ENCODE measurements at regions not wholly inside any gene's neighbourhood (a gene's known extent, or its start where the extent isn't known, plus 50 kb on each side); places are given as distances from the start of the nearest gene placed in this dataset.

GRCh38 chr10:78572565-78572964 is 496.2 kb upstream of the ZMIZ1 start:
- H3K27ac ChIP-seq: no peak overlapping the region
- no peaks in the 10 kb centered on the region for H3K36me3 ChIP-seq
- no peaks in the 10 kb centered on the region for H3K9me3 ChIP-seq
- WGBS, 2 donors: 63 to 80% methylated on average over 1 of the region's 1 CpG
- DNase-seq: no peak
- ATAC-seq (ENCODE audit: low FRiP score in 2 of 2): peak in 1 of 2 donors; percentile 53
- H3K4me3 ChIP-seq: no peak overlapping the region
- H3K27me3 ChIP-seq: no peaks in the 10 kb centered on the region
- peaks cover 0 to 14% (median 0%) of the 10 kb centered on the region in 4 donors for H3K4me1 ChIP-seq
- peak in 1 of 2 donors; percentile 50 for TF ChIP-seq POLR2AphosphoS5 (IDR thresholded peaks at IDR 0.05)
- TF ChIP-seq, protein P1, sequence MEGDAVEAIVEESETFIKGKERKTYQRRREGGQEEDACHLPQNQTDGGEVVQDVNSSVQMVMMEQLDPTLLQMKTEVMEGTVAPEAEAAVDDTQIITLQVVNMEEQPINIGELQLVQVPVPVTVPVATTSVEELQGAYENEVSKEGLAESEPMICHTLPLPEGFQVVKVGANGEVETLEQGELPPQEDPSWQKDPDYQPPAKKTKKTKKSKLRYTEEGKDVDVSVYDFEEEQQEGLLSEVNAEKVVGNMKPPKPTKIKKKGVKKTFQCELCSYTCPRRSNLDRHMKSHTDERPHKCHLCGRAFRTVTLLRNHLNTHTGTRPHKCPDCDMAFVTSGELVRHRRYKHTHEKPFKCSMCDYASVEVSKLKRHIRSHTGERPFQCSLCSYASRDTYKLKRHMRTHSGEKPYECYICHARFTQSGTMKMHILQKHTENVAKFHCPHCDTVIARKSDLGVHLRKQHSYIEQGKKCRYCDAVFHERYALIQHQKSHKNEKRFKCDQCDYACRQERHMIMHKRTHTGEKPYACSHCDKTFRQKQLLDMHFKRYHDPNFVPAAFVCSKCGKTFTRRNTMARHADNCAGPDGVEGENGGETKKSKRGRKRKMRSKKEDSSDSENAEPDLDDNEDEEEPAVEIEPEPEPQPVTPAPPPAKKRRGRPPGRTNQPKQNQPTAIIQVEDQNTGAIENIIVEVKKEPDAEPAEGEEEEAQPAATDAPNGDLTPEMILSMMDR (IDR thresholded peaks at IDR 0.05): no peak
- TF ChIP-seq EP300 (IDR thresholded peaks at IDR 0.05): peak in 1 of 4 donors; percentile 51

DNA sequence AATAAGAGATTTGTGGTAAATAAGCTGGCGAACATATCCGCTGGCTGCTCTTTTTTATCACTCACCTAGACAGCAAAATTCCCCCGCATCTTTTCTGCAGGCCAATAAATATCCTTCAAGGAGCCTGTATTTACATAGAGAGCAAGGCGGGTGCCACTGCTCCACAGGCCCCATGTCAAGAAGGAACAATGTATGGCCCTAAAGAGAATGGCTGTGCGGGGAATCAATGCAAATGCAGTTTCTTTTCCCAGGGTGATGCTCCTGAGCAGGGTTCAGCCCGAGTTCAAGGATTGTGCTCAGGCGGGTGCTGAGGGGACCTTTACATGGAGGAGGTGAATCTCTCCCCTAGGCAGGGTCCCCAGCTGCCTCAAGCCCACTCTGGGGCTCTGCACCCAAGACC is 494.2 kb upstream of the ZMIZ1 start:
- H3K4me1 ChIP-seq: peaks cover 0 to 18% (median 0%) of the 10 kb centered on the region in 4 donors
- WGBS, 2 donors: 96 to 98% methylated on average over 7 of the region's 7 CpGs
- H3K27ac ChIP-seq: no peak overlapping the region
- no peaks in the 10 kb centered on the region for H3K9me3 ChIP-seq
- DNase-seq: no peak
- no peaks in the 10 kb centered on the region for H3K27me3 ChIP-seq
- TF ChIP-seq EP300 (IDR thresholded peaks at IDR 0.05) (no peak), POLR2AphosphoS5 (IDR thresholded peaks at IDR 0.05) (no peak), POLR2A (IDR thresholded peaks at IDR 0.05) (no peak)
- TF ChIP-seq, protein P1 (IDR thresholded peaks at IDR 0.05): no peak
- no peaks in the 10 kb centered on the region for H3K36me3 ChIP-seq
- ATAC-seq (ENCODE audit: low FRiP score in 2 of 2): no peak
- no peak overlapping the region for H3K4me3 ChIP-seq

DNA sequence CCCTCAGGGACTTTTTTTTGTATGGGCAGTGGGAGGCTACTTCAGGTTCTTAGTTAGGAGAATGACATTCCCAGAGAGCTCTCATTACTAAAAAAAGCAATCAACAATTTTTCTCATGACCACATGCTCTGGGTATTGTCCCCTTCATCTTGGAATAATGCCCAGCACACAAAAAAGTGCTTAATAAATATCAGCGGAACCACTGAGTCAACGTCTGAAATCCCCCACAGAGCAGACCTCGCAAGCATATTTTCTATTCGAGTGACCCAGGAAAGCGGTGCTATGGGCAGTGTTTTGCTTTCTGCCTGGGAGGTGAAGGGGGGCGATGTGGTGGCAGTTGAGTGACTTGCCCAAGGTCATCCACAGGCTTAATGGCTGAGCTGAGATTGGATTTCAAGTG is 493.4 kb upstream of the ZMIZ1 start:
- Histone ChIP-seq H3K27ac (no peak overlapping the region), H3K4me1 (peaks cover 0 to 16% (median 0%) of the 10 kb centered on the region in 4 donors), H3K9me3 (no peaks in the 10 kb centered on the region), H3K4me3 (no peak overlapping the region), H3K36me3 (no peaks in the 10 kb centered on the region), H3K27me3 (no peaks in the 10 kb centered on the region)
- no peak for ATAC-seq (ENCODE audit: low FRiP score in 2 of 2)
- 64 to 69% methylated on average over 6 of the region's 6 CpGs for WGBS, 2 donors
- DNase-seq: no peak
- TF ChIP-seq, protein P1 (IDR thresholded peaks at IDR 0.05): no peak
- TF ChIP-seq EP300 (IDR thresholded peaks at IDR 0.05) (no peak), POLR2AphosphoS5 (IDR thresholded peaks at IDR 0.05) (no peak), POLR2A (IDR thresholded peaks at IDR 0.05) (no peak)

DNA sequence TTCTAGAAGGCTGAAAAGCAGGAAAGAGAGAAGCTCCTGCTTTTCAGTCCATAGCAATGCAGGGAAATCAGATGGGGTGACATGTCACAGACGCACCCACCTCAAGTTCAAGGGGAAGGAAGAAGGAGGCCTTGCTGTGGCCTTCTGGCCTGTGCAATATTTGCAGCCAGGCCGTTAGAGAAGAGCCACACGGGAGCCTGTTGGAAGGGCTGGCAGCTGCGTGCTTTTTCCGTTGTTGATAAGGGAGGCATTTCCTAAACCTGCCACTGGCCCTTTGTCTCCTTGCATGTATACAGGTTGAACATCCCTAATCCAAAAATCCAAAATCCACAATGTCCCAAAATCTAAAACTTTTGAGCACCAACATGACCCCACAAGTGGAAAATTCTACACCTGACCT is 492.5 kb upstream of the ZMIZ1 start:
- no peak for TF ChIP-seq EP300 (IDR thresholded peaks at IDR 0.05)
- no peak for TF ChIP-seq POLR2A (IDR thresholded peaks at IDR 0.05)

GRCh38 chr10:78577712-78578111 is 491.1 kb upstream of the ZMIZ1 start:
- DNase-seq: no peak

More for the DNA sequence above, 492.5 kb upstream of the ZMIZ1 start:
- ATAC-seq (ENCODE audit: low FRiP score in 2 of 2): no peak
- no peaks in the 10 kb centered on the region for H3K9me3 ChIP-seq
- WGBS, 2 donors: 42 to 50% methylated on average over 5 of the region's 5 CpGs
- peaks cover 0 to 12% (median 0%) of the 10 kb centered on the region in 4 donors for H3K4me1 ChIP-seq
- H3K27me3 ChIP-seq: no peaks in the 10 kb centered on the region
- no peak overlapping the region for H3K4me3 ChIP-seq
- no peaks in the 10 kb centered on the region for H3K36me3 ChIP-seq
- no peak for DNase-seq
- no peak overlapping the region for H3K27ac ChIP-seq

More at GRCh38 chr10:78577712-78578111, 491.1 kb upstream of the ZMIZ1 start:
- no peaks in the 10 kb centered on the region for H3K36me3 ChIP-seq
- no peak overlapping the region for H3K27ac ChIP-seq
- no peaks in the 10 kb centered on the region for H3K27me3 ChIP-seq
- H3K4me1 ChIP-seq: peaks cover 0 to 12% (median 0%) of the 10 kb centered on the region in 4 donors
- TF ChIP-seq POLR2A (IDR thresholded peaks at IDR 0.05) (no peak), EP300 (IDR thresholded peaks at IDR 0.05) (no peak), POLR2AphosphoS5 (IDR thresholded peaks at IDR 0.05) (no peak)
- TF ChIP-seq, protein P1 (IDR thresholded peaks at IDR 0.05): no peak
- peak in 1 of 2 donors; percentile 45 for ATAC-seq (ENCODE audit: low FRiP score in 2 of 2)
- H3K9me3 ChIP-seq: no peaks in the 10 kb centered on the region
- no peak overlapping the region for H3K4me3 ChIP-seq
- 45 to 72% methylated on average over 5 of the region's 5 CpGs for WGBS, 2 donors
